ENCODE measurements at regions not wholly inside any gene's neighbourhood (a gene's known extent, or its start where the extent isn't known, plus 50 kb on each side); places are given as distances from the start of the nearest gene placed in this dataset.

GRCh38 chr6:84422380-84422968, 195.0 kb upstream of the CEP162 start:
- TF ChIP-seq CTCF (conservative IDR thresholded peaks at IDR 0.05; ENCODE audit: low read length) (peak; percentile 74), EZH2phosphoT487 (IDR thresholded peaks at IDR 0.05; ENCODE audit: borderline replicate concordance) (no peak)
